22Rv1 (cell line): ENCODE measurements at regions not wholly inside any gene's neighbourhood (a gene's known extent, or its start where the extent isn't known, plus 50 kb on each side); places are given as distances from the start of the nearest gene placed in this dataset.

Experiments
- CTCF ChIP-seq: fragments of 450-650 bp; IDR thresholded peaks from 2 replicates; pipeline ENCODE4 v1.5.1; 2017; ENCODE audit warnings: mild to moderate bottlenecking
- ZFX ChIP-seq: fragments of 450-650 bp; IDR thresholded peaks from 2 replicates; pipeline ENCODE4 v1.6.1; 2017; ENCODE audit warnings: antibody characterized with exemption, borderline replicate concordance

- TF ChIP-seq CTCF = no peak
- TF ChIP-seq ZFX = no peak
Measured at GRCh38 chr6:22972771-22973170, 403.4 kb downstream of the HDGFL1 start.
